T-helper 2 cell treated with Interferon-gamma antibody and Interleukin-4, amounts not matched to agents 5 μg/mL and 100 μg/mL, for 36 hours (primary cell): ENCODE measurements at regions not wholly inside any gene's neighbourhood (a gene's known extent, or its start where the extent isn't known, plus 50 kb on each side); places are given as distances from the start of the nearest gene placed in this dataset.

Experiments
- DNase-seq: peaks from one replicate; pipeline ENCODE4 v3.0.0; 2021; ENCODE audit warnings: low spot score
- H3K27ac Mint-ChIP-seq: one replicate; pipeline ENCODE4 v1.8.0; 2021; ENCODE audit warnings: mild to moderate bottlenecking, mixed read lengths
- H3K27me3 Mint-ChIP-seq: one replicate; pipeline ENCODE4 v1.8.0; 2021; ENCODE audit warnings: low read depth, mixed read lengths
- H3K36me3 Mint-ChIP-seq: one replicate; pipeline ENCODE4 v1.8.0; 2021; ENCODE audit warnings: low read depth, mixed read lengths
- H3K4me1 Mint-ChIP-seq: one replicate; pipeline ENCODE4 v1.8.0; 2021; ENCODE audit warnings: low read depth, mixed read lengths
- H3K4me3 Mint-ChIP-seq: one replicate; pipeline ENCODE4 v1.8.0; 2022; ENCODE audit warnings: mild to moderate bottlenecking, moderate library complexity, mixed read lengths
- H3K9me3 Mint-ChIP-seq: one replicate; pipeline ENCODE4 v1.8.0; 2021; ENCODE audit warnings: mixed read lengths

DNA sequence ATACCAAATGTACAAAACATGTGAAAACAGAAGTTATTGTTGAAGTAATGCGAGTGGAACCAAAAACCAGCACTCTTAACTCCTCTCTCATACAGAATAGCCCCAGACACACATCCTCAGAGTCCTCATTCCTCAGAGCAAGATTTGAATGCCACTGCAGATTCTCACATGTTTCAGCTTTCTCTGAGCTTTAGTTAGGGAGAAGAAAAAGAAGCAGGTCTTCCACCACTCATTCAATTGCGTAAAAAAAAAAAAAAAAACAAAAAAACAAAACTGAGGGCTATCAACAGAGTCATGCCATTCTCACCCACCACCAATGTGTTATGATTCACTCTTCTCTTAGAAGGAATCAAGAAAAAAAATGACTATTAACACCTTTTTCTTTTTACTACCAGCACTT lies 287.7 kb downstream of the IPMK start:
- H3K27me3 Mint-ChIP-seq: no peaks in the 10 kb centered on the region
- H3K4me1 Mint-ChIP-seq: no peaks in the 10 kb centered on the region
- peaks cover 4% of the 10 kb centered on the region for H3K9me3 Mint-ChIP-seq
- H3K27ac Mint-ChIP-seq: no peak overlapping the region
- H3K36me3 Mint-ChIP-seq: no peaks in the 10 kb centered on the region
- H3K4me3 Mint-ChIP-seq: no peak overlapping the region
- no peak for DNase-seq

- H3K36me3 Mint-ChIP-seq: no peaks in the 10 kb centered on the region
- no peak for DNase-seq
- peaks cover 4% of the 10 kb centered on the region for H3K9me3 Mint-ChIP-seq
- no peak overlapping the region for H3K27ac Mint-ChIP-seq
- no peak overlapping the region for H3K4me3 Mint-ChIP-seq
- H3K27me3 Mint-ChIP-seq: no peaks in the 10 kb centered on the region
- no peaks in the 10 kb centered on the region for H3K4me1 Mint-ChIP-seq
Observed at GRCh38 chr10:57979491-57979890, 288.2 kb downstream of the IPMK start.

- no peak overlapping the region for H3K27ac Mint-ChIP-seq
- no peaks in the 10 kb centered on the region for H3K4me1 Mint-ChIP-seq
- no peak for DNase-seq
Observed at GRCh38 chr10:57977262-57977661, 290.4 kb downstream of the IPMK start.

DNA sequence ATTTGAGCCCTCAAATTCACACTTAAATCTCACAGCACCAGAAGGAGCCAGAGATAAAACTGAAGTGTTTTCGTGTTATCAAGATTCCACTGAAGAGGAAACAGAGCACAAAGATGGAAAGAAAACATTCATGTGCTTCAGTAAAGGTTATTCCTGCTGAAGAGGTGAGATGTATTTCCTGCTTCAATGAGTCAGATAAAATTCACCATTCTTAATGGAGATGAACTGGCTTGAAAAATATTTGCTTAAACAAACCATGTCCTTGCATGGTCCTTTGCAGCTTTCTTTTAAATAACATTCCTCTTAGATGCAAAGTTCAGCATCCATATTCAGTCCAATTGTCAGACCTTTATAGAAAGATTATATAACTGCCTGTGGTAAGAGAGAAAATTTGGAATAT lies 294.2 kb downstream of the IPMK start:
- H3K9me3 Mint-ChIP-seq: no peaks in the 10 kb centered on the region
- DNase-seq: no peak
- no peak overlapping the region for H3K4me3 Mint-ChIP-seq
- H3K36me3 Mint-ChIP-seq: no peaks in the 10 kb centered on the region
- no peak overlapping the region for H3K27ac Mint-ChIP-seq
- H3K27me3 Mint-ChIP-seq: no peaks in the 10 kb centered on the region
- H3K4me1 Mint-ChIP-seq: no peaks in the 10 kb centered on the region

More at GRCh38 chr10:57977262-57977661, 290.4 kb downstream of the IPMK start:
- no peak overlapping the region for H3K4me3 Mint-ChIP-seq
- no peaks in the 10 kb centered on the region for H3K27me3 Mint-ChIP-seq
- peaks cover 4% of the 10 kb centered on the region for H3K9me3 Mint-ChIP-seq
- no peaks in the 10 kb centered on the region for H3K36me3 Mint-ChIP-seq

GRCh38 chr10:57972783-57973182 lies 294.9 kb downstream of the IPMK start:
- H3K4me3 Mint-ChIP-seq: no peak overlapping the region
- no peak for DNase-seq
- H3K4me1 Mint-ChIP-seq: no peaks in the 10 kb centered on the region
- H3K9me3 Mint-ChIP-seq: no peaks in the 10 kb centered on the region
- H3K27ac Mint-ChIP-seq: no peak overlapping the region
- H3K36me3 Mint-ChIP-seq: no peaks in the 10 kb centered on the region
- H3K27me3 Mint-ChIP-seq: no peaks in the 10 kb centered on the region

DNA sequence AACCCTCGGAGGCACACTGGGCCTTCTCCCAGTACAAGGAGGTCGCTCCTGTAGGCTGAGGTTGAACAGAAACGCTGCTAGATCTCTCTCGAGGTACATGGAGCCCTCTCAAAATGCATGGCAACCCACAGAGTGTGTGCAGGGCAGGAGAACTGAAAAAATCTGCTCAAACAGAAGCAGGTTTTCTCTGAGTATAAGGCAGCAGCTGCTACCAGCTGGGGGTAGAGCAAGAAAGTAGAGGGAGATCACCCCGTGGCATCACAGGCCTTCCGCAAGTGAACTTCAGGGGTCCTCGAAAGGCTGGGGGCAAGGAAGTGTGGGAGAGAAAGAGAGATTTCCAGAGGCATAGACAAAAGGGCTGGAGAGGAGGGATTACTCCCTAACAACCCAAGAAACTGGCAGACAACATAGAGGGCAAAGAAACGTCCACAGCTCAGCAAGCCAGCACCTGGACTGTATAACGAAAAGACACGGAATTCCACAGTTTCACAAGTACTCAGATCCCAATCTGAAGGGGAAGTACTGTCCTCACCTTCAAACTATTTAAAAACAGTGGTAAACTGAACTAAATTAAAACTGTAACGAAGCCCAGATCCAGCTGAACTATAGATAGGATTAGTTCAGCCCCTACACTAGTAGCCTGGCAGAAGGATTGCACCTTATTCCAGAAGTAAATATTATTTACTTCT lies 299.2 kb downstream of the IPMK start:
- Mint-ChIP-seq H3K4me1 (no peaks in the 10 kb centered on the region), H3K9me3 (peaks cover 7% of the 10 kb centered on the region), H3K4me3 (no peak overlapping the region), H3K27ac (no peak overlapping the region), H3K36me3 (no peaks in the 10 kb centered on the region), H3K27me3 (no peaks in the 10 kb centered on the region)
- no peak for DNase-seq

DNA sequence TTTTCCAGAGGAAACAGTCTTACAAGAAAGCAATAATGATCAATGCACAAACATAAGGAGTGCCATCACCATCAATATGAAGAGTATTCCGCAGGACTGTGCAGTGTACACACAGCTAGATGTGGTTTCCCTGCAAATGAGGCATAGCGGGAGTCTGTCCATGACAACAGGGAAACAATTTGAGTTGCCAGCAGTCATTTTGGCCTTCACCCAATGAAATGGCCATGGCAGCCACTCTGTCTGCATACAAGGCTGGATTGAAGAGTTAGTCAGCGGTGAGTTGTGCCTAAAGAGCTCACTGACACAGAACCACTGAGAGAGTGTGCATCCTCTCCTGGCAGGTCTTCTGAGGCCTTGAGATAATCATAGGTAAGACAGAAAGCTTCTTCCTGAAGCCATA lies 303.3 kb downstream of the IPMK start:
- no peak for DNase-seq
- Mint-ChIP-seq H3K4me3 (no peak overlapping the region), H3K9me3 (peaks cover 7% of the 10 kb centered on the region)

GRCh38 chr10:57963546-57963945 lies 304.1 kb downstream of the IPMK start:
- H3K9me3 Mint-ChIP-seq: peaks cover 7% of the 10 kb centered on the region
- no peaks in the 10 kb centered on the region for H3K4me1 Mint-ChIP-seq
- no peak overlapping the region for H3K27ac Mint-ChIP-seq
- H3K36me3 Mint-ChIP-seq: no peaks in the 10 kb centered on the region
- DNase-seq: no peak
- no peak overlapping the region for H3K4me3 Mint-ChIP-seq
- H3K27me3 Mint-ChIP-seq: no peaks in the 10 kb centered on the region

More for the DNA sequence above, 303.3 kb downstream of the IPMK start:
- no peaks in the 10 kb centered on the region for H3K27me3 Mint-ChIP-seq
- H3K4me1 Mint-ChIP-seq: no peaks in the 10 kb centered on the region
- H3K36me3 Mint-ChIP-seq: no peaks in the 10 kb centered on the region
- no peak overlapping the region for H3K27ac Mint-ChIP-seq

DNA sequence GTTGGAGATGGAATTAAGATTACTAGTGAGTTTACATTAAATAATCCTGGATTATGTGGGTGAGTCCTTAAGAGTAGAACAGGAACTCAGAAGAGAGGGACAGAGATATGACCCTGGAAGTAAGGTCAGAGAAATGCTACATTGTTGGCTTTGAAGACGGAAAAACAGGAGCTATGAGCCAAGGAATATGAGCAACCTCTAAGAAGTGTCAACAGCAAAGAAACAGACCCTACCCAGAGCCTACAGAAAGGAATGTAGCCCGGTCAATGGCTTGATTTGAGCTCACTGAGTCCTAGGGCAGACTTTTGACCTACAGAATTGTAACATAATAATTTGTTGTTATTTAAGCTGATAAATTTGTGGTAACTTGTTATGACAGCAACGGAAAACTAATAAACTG lies 304.9 kb downstream of the IPMK start:
- H3K9me3 Mint-ChIP-seq: peaks cover 7% of the 10 kb centered on the region
- H3K36me3 Mint-ChIP-seq: no peaks in the 10 kb centered on the region
- no peak overlapping the region for H3K4me3 Mint-ChIP-seq
- DNase-seq: no peak
- H3K4me1 Mint-ChIP-seq: no peaks in the 10 kb centered on the region
- no peaks in the 10 kb centered on the region for H3K27me3 Mint-ChIP-seq
- H3K27ac Mint-ChIP-seq: no peak overlapping the region

- no peaks in the 10 kb centered on the region for H3K36me3 Mint-ChIP-seq
- H3K4me3 Mint-ChIP-seq: no peak overlapping the region
- H3K27ac Mint-ChIP-seq: no peak overlapping the region
- H3K27me3 Mint-ChIP-seq: no peaks in the 10 kb centered on the region
- peaks cover 7% of the 10 kb centered on the region for H3K9me3 Mint-ChIP-seq
- no peak for DNase-seq
- no peaks in the 10 kb centered on the region for H3K4me1 Mint-ChIP-seq
Observed at GRCh38 chr10:57961487-57961886, 306.2 kb downstream of the IPMK start.

DNA sequence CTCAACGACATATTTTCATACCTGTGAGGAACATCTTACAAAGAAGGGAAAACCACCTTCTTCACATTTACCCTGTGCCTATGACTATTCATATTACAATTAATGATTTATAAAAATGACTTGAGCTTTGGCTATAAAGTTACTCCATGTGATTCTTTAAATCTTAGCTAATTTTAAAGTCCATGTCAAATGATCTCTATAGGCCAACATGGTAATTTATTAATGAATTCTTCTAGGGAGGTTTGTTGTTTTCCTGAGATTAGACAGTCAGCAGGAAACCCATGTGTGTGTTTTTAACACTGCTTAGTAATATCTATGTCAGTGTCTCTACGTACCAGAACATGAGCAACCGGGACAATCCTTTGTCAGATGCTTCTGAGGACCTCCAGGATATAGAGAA lies 307.3 kb downstream of the IPMK start:
- Mint-ChIP-seq H3K27me3 (no peaks in the 10 kb centered on the region), H3K27ac (no peak overlapping the region), H3K4me3 (no peak overlapping the region), H3K9me3 (peaks cover 7% of the 10 kb centered on the region), H3K36me3 (no peaks in the 10 kb centered on the region), H3K4me1 (no peaks in the 10 kb centered on the region)
- no peak for DNase-seq

DNA sequence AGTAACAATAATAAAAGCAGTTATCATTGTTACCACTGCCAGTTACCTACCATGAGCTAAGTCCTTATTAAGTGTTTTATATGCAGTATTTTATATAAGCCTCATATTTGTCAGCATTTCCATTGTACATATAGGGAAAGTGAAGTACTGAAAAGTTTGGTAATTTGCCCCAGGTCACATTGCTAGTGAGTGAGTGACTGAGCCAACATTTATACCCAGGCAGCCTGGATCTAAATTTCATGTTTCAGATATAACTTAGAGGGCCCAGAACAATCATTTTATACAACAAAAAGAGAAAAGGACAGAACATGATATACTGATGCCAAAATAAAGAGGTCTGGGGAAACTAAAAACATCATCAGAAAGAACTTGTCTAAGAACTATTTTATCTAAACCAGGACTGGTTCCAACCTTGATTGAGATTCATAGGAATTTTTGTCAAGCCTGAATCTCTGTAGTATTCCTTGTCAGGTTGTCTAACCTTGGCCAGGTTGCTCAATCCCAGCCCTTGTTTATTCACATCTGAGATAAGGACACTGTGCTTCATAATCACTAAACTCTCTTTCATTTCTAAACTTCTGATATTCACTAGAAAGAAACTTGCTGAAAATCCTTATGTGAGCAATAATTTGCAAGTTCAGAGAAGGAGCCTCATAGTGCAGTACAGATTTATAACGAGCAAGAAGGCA lies 308.2 kb downstream of the IPMK start:
- Mint-ChIP-seq H3K4me3 (no peak overlapping the region), H3K4me1 (no peaks in the 10 kb centered on the region), H3K9me3 (peaks cover 3% of the 10 kb centered on the region), H3K27ac (no peak overlapping the region), H3K36me3 (no peaks in the 10 kb centered on the region), H3K27me3 (no peaks in the 10 kb centered on the region)
- no peak for DNase-seq

- H3K36me3 Mint-ChIP-seq: no peaks in the 10 kb centered on the region
- H3K27ac Mint-ChIP-seq: no peak overlapping the region
Observed at GRCh38 chr10:57955076-57955475, 312.6 kb downstream of the IPMK start.

DNA sequence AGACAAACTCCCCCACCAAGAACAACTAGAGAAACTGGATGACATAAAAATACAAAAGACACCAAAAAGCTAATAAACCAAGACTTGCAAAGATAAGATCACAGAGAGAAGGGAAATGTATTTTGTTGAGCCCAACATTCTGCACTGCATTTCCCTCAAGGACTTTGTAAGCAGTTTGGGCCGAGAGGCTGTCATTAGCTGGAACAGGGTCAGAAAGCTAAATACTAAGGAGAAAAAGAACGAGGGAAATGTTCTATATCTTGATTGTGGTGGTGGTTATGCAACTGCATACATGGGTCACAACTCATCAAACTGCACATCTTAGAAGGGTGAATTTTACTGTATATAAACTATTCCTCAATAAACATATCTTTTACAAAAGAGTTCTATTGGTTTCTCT lies 315.0 kb downstream of the IPMK start:
- no peaks in the 10 kb centered on the region for H3K27me3 Mint-ChIP-seq

More at GRCh38 chr10:57955076-57955475, 312.6 kb downstream of the IPMK start:
- no peak for DNase-seq
- no peaks in the 10 kb centered on the region for H3K9me3 Mint-ChIP-seq
- no peaks in the 10 kb centered on the region for H3K27me3 Mint-ChIP-seq
- no peaks in the 10 kb centered on the region for H3K4me1 Mint-ChIP-seq
- H3K4me3 Mint-ChIP-seq: no peak overlapping the region

More for the DNA sequence above, 315.0 kb downstream of the IPMK start:
- H3K4me1 Mint-ChIP-seq: no peaks in the 10 kb centered on the region
- no peaks in the 10 kb centered on the region for H3K36me3 Mint-ChIP-seq
- H3K27ac Mint-ChIP-seq: no peak overlapping the region
- H3K9me3 Mint-ChIP-seq: no peaks in the 10 kb centered on the region
- no peak for DNase-seq
- no peak overlapping the region for H3K4me3 Mint-ChIP-seq
